ENCODE measurements at regions not wholly inside any gene's neighbourhood (a gene's known extent, or its start where the extent isn't known, plus 50 kb on each side); places are given as distances from the start of the nearest gene placed in this dataset.

DNA sequence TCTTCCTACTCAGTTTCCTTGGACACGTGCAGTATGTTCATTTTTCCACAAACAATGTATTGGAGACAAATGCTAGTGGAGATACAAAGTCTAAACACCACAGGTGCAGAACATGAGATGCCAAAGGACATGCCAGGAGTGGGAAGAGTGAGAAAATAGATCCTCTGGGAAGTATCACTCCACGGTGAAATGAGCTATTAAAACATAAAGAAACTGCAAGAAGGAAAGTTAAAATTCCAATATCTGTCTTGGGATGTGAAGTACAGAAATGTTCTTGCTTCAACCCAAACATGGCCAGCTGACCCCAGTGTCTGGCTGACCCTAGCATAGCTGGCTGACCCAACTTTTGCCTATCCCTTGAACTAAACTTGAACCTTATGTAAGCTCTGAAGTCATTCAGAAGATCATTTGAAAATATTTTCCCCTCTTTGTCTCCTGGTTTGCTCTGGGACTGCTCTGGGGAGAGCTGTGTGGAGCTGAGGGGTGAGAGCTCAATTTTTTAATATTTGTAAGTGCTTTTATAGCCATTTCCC, 59.5 kb downstream of the FZD1 start:
- no peak for DNase-seq (ENCODE audit: low read depth)

DNA sequence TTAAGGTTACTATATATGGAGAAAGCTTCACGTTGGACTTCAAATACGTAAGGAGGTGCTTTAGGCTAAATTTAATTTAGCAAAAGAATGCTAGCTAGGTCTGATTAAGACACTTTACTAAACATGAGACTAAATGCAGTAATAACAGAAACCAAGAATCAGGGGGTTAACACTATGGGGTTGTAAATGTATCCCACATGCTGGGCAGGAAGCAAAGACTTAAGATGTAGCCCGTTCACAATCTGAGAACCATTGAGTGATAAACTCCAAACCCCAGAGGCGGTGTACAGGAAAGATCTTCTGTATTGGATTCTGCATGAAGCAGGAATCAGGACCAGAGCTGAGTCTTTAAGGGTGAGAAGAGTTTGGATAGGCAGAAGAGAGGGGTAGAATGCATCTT, 60.4 kb downstream of the FZD1 start:
- DNase-seq (ENCODE audit: low read depth): no peak

DNA sequence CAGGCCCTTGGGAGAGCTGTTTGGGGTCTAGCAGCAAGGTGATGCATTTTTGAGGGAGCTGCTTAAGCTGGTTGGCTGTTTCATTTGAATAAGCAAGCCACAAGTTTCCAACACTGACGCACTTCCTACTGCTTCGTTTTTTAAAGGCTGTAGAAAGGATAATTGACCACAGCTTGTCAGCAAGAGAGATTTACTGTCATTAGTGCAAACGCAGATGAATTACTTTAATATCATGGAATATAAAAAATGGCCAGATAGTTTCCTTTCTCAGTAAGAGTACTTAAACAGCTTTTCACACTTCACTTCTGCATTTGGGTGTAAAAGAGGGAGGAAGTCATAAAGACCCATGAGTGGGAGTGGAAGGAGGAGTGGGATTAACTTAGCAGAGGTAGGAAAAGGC, 61.5 kb downstream of the FZD1 start:
- DNase-seq (ENCODE audit: low read depth): no peak

DNA sequence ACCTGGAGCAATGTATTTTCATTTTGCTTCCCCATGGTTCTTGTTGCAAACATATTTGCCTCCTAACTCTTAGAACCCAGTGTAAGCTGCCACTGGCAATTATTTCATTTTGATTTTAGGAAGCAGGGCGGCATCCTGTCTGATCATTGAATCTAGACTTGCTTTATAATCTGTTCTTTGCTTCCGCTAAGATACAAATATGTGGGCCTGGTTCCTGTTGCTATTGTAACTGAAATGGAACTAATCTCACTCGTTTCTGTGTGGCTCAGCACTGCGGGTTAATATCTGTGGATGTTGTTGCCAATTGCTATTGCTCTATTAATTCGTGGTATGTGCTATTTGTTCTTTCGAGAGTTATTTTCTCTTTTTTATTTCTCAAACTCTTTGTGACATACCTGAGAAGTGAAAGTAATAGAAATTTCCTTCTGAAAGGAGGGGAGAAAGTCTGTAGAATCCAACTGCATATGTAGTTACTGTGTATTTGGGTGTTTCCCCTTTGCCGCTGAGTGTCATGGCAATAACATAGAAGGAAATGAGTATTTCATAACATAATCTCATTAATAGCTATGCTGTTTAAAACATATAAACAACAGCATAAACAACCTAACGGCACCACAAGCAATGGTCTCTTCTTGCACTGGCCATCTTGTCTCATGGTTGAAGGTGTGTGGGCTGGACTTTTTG, 62.4 kb downstream of the FZD1 start:
- DNase-seq (ENCODE audit: low read depth): no peak

GRCh38 chr7:91327346-91327745, 63.1 kb downstream of the FZD1 start:
- no peak for DNase-seq (ENCODE audit: low read depth)

- no peak for DNase-seq (ENCODE audit: low read depth)
Measured at GRCh38 chr7:91329571-91329970, 65.3 kb downstream of the FZD1 start.

DNA sequence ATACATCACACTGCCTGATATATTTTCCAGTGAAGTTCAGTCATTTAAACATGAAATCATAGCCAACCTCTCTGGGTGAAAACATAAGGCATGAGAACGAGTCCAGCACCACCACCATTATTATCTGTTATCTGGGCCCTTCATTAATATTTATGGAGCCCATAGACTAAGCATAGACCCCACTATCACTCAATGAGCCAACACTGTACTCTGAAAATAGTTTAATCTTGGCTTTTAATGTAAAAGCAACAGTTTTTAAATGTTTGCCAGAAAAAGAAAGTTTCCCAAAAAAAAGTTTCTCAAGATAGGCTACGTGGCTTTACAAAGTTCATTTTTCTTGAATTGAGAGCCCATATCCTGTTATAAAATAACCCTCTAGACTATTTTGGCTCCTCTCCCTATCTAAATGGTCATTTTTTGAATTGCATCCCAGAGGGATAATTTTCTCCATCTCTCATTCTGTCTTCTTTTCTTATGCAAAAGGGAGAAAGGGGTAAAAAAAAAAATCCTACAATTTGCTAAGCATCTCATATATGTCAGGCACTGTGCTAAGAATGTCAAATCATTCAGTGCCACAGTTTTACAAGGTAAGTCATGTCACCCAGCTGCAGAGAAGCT, 66.1 kb downstream of the FZD1 start:
- DNase-seq (ENCODE audit: low read depth): no peak

GRCh38 chr7:91330866-91331265, 66.6 kb downstream of the FZD1 start:
- DNase-seq (ENCODE audit: low read depth): no peak

- DNase-seq (ENCODE audit: low read depth): no peak
Measured at GRCh38 chr7:91336106-91336505, 71.9 kb downstream of the FZD1 start.

DNA sequence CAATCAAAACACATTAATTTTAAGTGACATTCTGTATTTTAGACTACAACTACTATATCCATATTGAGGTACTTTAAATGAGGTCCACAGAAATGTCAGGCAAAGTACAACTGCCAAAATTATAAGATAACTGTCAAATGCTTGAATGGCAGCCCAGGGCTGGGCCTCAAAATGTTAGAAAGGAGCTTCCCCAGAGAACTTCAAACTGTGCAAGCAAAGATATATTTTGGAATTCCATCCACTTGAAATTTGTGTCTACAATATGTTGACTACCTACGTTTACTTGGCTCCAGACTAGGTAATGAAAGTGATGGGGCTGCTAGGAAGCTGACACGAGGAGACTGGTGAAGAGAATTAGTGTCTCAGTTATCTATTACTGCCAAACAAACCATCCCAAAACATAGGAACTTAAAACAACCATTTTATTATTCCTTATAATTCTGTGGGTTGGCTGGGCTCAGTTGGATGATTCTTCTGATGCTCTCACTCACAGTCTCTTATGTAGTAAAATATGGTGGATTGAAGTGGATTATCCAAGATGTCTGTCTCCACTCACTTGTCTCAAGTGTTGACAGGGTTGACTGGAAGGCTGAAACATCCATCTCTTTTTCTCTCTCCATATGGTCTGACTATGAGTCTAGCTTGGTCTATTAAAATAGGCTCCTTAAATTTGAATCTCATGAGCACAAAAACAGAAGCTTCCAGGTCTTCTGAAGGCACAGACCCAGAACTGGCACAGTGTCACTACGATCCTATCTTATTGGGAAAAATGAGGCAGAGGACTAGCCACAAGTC, 74.2 kb downstream of the FZD1 start:
- no peak for DNase-seq (ENCODE audit: low read depth)

DNA sequence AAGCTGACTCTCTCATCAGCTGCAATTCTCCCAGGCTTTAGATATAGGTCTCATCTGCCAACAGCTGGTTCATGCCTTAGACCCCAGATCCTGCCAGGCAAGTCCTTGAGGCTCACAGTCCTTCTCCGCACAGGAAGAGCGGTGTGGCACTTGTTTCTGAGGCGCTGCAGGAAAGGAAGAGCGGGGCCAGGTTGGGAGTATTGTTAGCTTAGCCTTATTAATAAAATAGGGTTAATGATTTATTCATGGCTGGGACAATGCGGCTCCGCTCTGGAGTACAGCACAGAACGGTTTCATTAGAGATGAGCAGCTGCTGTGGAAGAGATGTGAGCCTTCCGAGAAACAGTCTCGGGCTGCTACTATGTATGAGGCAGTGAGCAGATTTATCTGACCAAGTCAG, 78.1 kb downstream of the FZD1 start:
- DNase-seq (ENCODE audit: low read depth): no peak

- DNase-seq (ENCODE audit: low read depth): no peak
Measured at GRCh38 chr7:91343420-91343960, 79.3 kb downstream of the FZD1 start.

DNA sequence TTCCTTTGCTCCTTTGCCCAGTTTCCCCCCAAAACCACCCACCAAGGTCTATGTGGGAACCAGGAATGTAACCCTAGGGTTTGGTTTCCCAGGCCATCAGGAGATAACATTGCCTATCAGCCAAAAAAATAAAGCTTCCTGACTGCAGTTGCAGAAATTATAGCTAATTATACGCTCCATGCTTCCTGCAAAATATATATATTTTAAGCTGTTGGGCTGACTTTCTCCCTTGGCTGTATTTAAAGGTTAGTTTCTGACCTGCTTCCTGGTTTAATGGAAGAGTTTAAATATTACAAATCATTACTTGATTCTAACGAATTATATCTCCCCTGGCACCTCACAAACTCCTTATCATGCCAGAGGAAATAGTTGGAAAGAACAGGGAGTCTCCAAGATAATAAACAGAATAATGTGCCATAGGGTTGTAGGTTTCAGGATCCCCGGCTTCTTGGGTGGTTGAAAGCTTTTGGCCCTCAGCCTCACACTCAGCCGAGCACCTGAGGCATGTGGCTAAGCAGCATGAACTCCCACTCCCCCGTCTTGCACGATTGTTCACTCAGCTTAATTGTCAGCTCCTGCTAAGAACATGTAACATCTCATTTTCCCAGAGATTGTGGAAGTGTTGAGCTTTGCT, 79.9 kb downstream of the FZD1 start:
- DNase-seq (ENCODE audit: low read depth): no peak

- no peak for DNase-seq (ENCODE audit: low read depth)
Measured at GRCh38 chr7:91344911-91345310, 80.7 kb downstream of the FZD1 start.

DNA sequence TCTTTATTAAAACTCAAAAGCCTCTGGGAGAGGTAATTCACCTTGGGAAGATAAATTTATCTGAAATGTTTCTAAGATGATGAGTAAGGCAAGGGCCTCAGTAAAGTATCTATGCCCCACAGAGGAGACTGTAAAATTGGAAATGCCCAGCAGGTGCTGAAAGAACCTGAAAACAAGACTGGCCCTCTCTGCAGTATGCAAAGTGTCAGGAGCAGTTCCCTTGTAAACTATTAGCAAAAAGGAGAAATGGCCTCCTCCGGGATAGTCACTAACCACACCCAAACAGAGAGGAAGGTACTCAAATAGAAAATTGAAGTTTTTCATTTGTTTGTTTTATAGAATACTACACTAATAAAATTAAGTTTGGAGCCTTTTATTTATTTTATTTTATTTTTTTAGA, 81.2 kb downstream of the FZD1 start:
- no peak for DNase-seq (ENCODE audit: low read depth)

GRCh38 chr7:91346426-91346825, 82.2 kb downstream of the FZD1 start:
- DNase-seq (ENCODE audit: low read depth): no peak

DNA sequence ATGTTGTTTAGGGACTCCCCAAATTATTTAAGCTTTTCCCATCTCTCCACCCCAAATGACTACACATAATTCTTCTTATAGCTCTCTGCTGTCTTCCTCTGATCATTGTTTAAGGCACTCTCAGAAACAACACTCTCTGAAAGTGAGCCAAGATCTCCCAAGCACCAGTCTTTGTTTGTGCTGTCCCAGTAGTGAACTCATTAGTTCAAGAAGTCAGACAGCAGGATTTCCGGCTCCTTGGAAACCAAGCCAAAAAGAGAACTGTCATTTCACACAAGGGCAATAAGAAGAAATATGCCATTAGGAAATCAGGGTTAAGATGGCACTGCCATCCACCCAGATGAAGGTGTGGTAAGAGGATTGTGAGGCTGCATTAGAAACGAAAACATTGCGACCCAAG, 83.1 kb downstream of the FZD1 start:
- no peak for DNase-seq (ENCODE audit: low read depth)

- no peak for DNase-seq (ENCODE audit: low read depth)
Measured at GRCh38 chr7:91348711-91349110, 84.5 kb downstream of the FZD1 start.

- DNase-seq (ENCODE audit: low read depth): no peak
Measured at GRCh38 chr7:91351374-91351773, 87.1 kb downstream of the FZD1 start.

GRCh38 chr7:91352091-91352490, 87.9 kb downstream of the FZD1 start:
- no peak for DNase-seq (ENCODE audit: low read depth)

DNA sequence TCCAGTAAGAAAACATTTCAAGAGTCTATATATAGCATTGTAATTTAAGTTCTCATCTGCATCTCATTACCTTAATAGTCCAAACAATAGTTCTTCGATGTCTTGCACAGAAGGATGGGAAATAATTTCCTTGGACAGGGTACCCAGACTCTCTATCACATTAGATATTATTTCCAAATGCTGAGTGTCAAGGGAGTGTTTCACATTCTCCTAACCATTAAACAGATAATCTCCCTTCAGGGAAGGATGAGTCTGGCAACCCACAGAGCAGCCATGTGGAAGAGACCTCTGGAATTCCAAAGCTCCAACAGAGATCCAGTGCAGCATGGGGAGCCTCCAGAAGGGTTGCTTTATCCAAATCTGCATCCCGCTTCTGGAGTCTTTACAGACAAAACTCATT, 89.6 kb downstream of the FZD1 start:
- no peak for DNase-seq (ENCODE audit: low read depth)

DNA sequence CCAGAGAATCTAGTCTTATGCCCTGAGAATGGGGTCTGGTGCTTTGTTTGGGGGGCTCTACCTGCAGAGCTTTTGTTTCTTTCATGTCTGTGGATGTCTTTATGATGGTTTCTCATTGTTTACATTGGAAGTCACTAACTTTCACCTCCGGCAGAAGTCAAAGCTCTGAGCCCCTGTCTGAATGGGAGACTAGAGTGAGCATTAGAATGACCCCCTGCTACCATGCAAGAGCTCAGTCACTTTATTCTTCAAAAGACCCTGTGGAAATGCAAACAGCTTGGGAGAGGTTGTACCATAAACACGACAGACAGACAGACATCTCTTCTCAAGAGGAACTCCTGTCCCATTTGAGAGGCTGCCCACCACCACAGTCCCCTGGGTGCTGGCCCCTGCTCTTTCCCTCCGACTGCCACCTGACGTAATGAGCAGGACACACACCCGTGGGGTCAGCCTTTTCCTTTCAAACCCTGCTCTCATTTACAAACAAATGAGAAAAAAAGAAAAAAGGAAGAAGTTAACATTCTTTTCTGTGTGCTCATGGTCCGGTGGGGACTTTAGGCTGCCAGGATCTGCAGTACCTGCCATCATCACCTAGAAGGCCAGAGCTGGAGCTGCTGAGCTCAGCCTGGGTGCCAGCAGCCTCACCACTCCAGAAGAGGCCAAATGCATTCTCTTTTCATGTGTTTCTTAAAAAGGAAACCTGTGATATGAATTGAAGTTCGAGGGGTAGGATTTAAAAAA, 91.6 kb downstream of the FZD1 start:
- DNase-seq (ENCODE audit: low read depth): no peak

Data from fibroblast of the conjunctiva (primary cell).